ENCODE measurements at regions not wholly inside any gene's neighbourhood (a gene's known extent, or its start where the extent isn't known, plus 50 kb on each side); places are given as distances from the start of the nearest gene placed in this dataset.
"Not testable (repeated sequence)": the region's sequence is repeated elsewhere in the genome, so short reads cannot be mapped to it uniquely, and the experiment has no call there.

GRCh38 chr1:157367091-157367739 is 185.1 kb downstream of the FCRL5 start:
- Mint-ChIP-seq H3K27ac (no peak overlapping the region), H3K9me3 (no peaks in the 10 kb centered on the region), H3K27me3 (peaks cover 11% of the 10 kb centered on the region), H3K4me3 (no peak overlapping the region), H3K4me1 (no peaks in the 10 kb centered on the region)
- ATAC-seq (no peak), DNase-seq (no peak)

- no peak for ATAC-seq
- H3K9me3 Mint-ChIP-seq = no peaks in the 10 kb centered on the region
- H3K27ac Mint-ChIP-seq = no peak overlapping the region
- peaks cover 8% of the 10 kb centered on the region for H3K27me3 Mint-ChIP-seq
- H3K4me1 Mint-ChIP-seq = no peaks in the 10 kb centered on the region
- no peak overlapping the region for H3K4me3 Mint-ChIP-seq
- DNase-seq = no peak
Observed at GRCh38 chr1:157364612-157365011, 187.7 kb downstream of the FCRL5 start.

DNA sequence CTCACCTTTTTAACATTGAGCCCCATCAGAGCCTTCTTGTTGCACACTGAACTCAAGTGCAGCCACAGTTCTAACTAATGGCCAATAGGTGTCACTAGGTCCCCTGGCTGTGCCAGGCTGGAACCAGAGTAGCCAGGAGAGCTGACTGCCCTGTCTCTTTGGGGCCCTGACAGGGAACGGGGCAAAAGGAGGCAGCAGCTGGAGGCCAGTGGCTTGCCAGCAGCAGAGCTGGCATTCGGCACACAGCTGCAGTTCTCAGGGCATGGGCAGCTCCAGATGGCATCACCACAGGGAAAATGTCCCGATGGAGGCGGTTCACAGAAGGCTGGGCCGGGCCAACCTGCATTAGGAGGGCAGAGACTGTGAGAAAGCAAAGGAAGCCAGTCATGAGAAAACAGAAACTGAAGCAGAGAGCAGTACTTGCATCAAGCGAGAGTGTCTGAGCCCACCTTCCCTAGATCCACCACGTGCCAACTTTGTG is 188.6 kb downstream of the FCRL5 start:
- H3K9me3 Mint-ChIP-seq = no peaks in the 10 kb centered on the region
- H3K27me3 Mint-ChIP-seq = peaks cover 8% of the 10 kb centered on the region
- DNase-seq = no peak
- peak; percentile 64 for ATAC-seq
- H3K27ac Mint-ChIP-seq = no peak overlapping the region
- H3K4me3 Mint-ChIP-seq = no peak overlapping the region
- H3K4me1 Mint-ChIP-seq = no peaks in the 10 kb centered on the region

DNA sequence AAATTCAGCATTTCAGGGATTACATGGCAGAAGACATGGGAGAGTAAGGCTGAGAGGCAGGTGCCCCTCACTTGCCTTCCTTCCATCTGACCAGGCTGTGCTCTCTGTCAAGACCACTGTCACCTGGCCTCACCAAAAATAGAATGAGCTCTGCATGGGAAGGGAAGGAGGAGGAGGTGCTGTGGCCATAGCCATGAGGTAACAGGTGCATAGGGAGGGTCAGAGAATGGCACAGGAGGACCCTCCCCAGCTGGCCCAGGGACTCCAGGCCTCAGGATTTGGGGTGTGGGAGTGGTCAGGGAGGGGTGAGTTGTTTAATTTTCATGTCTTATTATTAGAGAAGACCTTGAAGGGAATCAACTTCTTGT is 192.3 kb downstream of the FCRL5 start:
- Mint-ChIP-seq H3K9me3 (no peaks in the 10 kb centered on the region), H3K4me1 (no peaks in the 10 kb centered on the region), H3K27me3 (peaks cover 8% of the 10 kb centered on the region), H3K27ac (peak overlapping the region in 1 of 2 donors; percentile 69), H3K4me3 (no peak overlapping the region)
- no peak for DNase-seq
- no peak for ATAC-seq

DNA sequence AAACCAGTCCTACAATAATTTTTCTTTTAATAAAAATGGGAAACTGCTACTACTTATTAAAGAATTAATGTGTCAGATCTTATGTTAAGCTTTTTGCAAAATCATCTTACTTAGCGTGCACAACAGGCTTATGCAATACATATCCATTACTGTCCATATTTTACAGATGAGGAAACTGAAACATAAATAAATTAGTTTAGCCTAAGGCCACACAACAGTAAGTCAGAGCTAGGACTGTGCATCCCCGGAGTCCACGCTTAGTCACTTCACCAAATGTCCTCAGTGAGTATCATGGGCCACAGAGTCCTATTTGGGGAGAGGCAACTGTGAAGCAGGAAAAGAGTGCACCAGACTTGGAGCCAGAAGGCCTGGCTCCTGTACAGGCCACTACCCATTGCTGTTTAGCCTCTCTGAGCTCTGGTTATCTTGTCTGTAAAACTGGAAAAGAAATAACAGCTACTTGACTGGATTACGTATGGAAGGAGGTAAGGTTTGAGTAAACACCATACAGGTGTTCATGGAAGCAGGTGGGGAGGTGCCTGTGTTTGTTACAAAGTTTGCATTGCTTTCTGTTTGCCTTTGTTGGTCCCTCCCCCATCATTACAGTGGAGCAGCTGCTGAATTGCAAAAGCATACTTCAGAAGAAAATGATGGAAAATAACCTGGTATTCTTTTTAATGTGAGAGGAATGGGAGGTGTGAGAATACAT is 192.8 kb downstream of the FCRL5 start:
- DNase-seq (no peak), ATAC-seq (no peak)
- Mint-ChIP-seq H3K4me3 (no peak overlapping the region), H3K27me3 (peaks cover 8% of the 10 kb centered on the region), H3K27ac (peak overlapping the region in 1 of 2 donors; percentile 69), H3K4me1 (no peaks in the 10 kb centered on the region), H3K9me3 (no peaks in the 10 kb centered on the region)

DNA sequence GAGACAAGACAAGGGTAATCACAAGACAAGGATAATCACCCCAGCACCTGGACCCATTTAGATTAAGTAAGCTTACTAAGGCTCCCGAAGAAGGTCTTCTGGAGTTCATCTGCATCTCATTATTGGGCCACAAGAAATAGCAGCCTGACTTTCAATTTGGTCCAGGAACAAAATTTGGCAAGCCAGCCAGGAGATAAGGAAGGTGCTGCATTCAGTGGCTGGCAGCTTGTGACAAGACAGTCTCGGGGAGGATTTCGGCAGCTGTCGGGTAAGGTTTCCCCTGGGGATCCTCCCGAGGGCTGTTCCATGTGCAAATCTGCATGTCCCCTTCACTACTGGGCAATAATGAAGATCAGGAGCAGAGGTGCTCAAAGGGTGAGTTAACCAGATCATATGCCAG is 195.2 kb downstream of the FCRL5 start:
- H3K27me3 Mint-ChIP-seq = peaks cover 12% of the 10 kb centered on the region
- no peaks in the 10 kb centered on the region for H3K9me3 Mint-ChIP-seq
- DNase-seq (no peak), ATAC-seq (no peak)
- no peak overlapping the region for H3K27ac Mint-ChIP-seq
- no peak overlapping the region for H3K4me3 Mint-ChIP-seq
- no peaks in the 10 kb centered on the region for H3K4me1 Mint-ChIP-seq

GRCh38 chr1:157356601-157357000 is 195.7 kb downstream of the FCRL5 start:
- ATAC-seq (no peak), DNase-seq (no peak)
- Mint-ChIP-seq H3K4me1 (no peaks in the 10 kb centered on the region), H3K27me3 (peaks cover 18% of the 10 kb centered on the region), H3K27ac (no peak overlapping the region), H3K4me3 (no peak overlapping the region), H3K9me3 (no peaks in the 10 kb centered on the region)

DNA sequence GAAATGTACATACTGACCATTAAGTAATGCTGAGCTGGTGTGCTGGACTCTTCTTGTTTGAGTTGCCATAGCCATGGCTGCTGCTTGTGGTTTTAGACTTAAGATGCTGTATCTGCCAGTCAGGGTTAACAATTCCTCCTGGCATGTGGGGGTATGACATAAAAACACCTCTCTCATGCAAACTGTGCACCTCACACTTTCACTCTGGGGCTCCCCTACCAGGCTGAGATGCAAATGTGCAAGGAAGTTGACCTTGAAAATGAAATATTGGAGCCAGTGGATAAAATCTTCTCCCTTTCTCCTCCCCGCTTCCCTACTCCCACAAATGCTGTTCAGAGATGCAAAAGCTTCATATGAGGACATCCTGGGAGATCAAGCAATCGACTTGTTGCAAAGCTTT is 198.8 kb downstream of the FCRL5 start:
- Mint-ChIP-seq H3K4me3 (no peak overlapping the region), H3K4me1 (no peaks in the 10 kb centered on the region), H3K9me3 (peaks cover 0 to 5% of the 10 kb centered on the region in 2 donors), H3K27me3 (peaks cover 31% of the 10 kb centered on the region), H3K27ac (no peak overlapping the region)
- ATAC-seq (no peak), DNase-seq (no peak)

DNA sequence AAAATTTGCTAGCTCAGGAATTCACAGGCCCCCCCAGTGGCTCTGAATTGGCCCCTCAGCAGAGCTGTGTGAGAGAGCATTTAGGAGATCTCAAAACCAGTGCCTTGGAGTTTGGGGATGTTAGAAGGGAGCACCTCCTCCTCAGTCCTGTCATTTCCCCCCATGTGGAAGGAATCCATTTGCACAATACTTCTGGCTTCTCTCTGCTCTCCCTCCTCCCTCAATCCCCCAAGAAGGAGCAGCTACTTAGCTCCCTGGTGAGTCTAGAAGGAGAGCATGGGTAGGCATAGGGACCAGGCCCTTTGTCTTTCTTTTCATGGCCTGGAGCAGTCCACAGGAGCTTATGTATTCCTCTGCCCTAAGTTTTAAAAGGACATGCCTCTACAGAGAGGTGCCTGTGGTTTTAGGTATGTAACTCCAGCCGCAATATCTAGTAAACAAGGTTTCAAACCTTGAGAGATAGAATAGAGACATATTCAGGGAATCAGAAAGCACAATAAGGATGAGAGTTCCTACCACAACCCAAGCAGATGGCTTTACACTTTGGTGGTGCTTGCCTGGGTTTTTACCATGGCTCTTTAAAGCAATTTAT is 199.4 kb downstream of the FCRL5 start:
- Mint-ChIP-seq H3K27me3 (peaks cover 34% of the 10 kb centered on the region), H3K4me1 (no peaks in the 10 kb centered on the region), H3K9me3 (peaks cover 0 to 6% of the 10 kb centered on the region in 2 donors), H3K4me3 (no peak overlapping the region), H3K27ac (peak overlapping the region in 1 of 2 donors; percentile 91)
- ATAC-seq (no peak), DNase-seq (no peak)

- no peak overlapping the region for H3K4me3 Mint-ChIP-seq
- peaks cover 0 to 6% of the 10 kb centered on the region in 2 donors for H3K9me3 Mint-ChIP-seq
- no peaks in the 10 kb centered on the region for H3K4me1 Mint-ChIP-seq
- no peak for DNase-seq
- peaks cover 39% of the 10 kb centered on the region for H3K27me3 Mint-ChIP-seq
- peak overlapping the region in 1 of 2 donors; percentile 91 for H3K27ac Mint-ChIP-seq
- ATAC-seq = no peak
Observed at GRCh38 chr1:157352216-157352615, 200.1 kb downstream of the FCRL5 start.

- not testable (repeated sequence) for H3K9me3 Mint-ChIP-seq, ATAC-seq, H3K4me3 Mint-ChIP-seq, H3K27ac Mint-ChIP-seq, H3K4me1 Mint-ChIP-seq, DNase-seq
- H3K27me3 Mint-ChIP-seq = peaks cover 44% of the 10 kb centered on the region
Observed at GRCh38 chr1:157351800-157352199, 200.5 kb downstream of the FCRL5 start.

- peak overlapping the region in 1 of 2 donors; percentile 4 for H3K27ac Mint-ChIP-seq
- H3K4me3 Mint-ChIP-seq = no peak overlapping the region
- peaks cover 63% of the 10 kb centered on the region for H3K27me3 Mint-ChIP-seq
- no peak for ATAC-seq
- no peak for DNase-seq
- no peaks in the 10 kb centered on the region for H3K4me1 Mint-ChIP-seq
- H3K9me3 Mint-ChIP-seq = peaks cover 0 to 18% of the 10 kb centered on the region in 2 donors
Observed at GRCh38 chr1:157348538-157349480, 203.5 kb downstream of the FCRL5 start.

DNA sequence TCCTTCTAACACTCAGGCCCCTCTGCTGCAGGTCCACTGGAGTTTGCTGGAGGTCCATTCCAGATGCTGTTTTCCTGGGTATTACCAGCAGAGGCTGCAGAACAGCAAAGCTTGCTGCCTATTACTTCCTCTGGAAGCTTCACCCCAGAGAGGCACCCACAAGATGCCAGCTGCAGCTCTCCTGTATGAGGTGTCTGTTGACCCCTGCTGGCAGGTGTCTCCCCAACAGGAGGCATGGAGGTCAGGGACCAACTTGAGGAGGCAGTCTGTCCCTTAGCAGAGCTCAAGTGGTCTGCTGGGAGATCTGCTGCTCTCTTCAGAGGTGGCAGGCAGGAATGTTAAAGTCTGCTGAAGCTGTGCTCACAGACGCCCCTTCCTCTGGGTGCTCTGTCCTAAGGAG is 204.8 kb downstream of the FCRL5 start:
- Mint-ChIP-seq H3K9me3 (peaks cover 0 to 18% of the 10 kb centered on the region in 2 donors), H3K4me1 (no peaks in the 10 kb centered on the region), H3K27ac (no peak overlapping the region), H3K4me3 (no peak overlapping the region), H3K27me3 (peaks cover 63% of the 10 kb centered on the region)
- no peak for DNase-seq
- ATAC-seq = no peak

DNA sequence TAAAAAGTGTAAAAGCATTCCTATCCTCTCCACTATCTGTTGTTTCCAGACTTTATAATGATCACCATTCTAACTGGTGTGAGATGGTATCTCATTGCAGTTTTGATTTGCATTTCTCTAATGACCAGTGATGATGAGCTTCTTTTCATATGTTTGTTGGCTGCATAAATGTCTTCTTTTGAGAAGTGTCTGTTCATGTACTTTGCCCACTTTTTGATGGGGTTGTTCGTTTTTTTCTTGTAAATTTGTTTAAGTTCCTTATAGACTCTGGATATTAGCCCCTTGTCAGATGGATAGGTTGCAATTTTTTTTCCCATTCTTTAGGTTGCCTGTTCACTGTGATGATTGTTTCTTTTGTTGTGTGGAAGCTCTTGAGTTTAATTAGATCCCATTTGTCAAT is 199.6 kb upstream of the ETV3 start:
- not testable (repeated sequence) for H3K9me3 Mint-ChIP-seq, DNase-seq, H3K4me1 Mint-ChIP-seq, H3K27ac Mint-ChIP-seq, ATAC-seq, H3K4me3 Mint-ChIP-seq
- H3K27me3 Mint-ChIP-seq = peaks cover 18% of the 10 kb centered on the region

GRCh38 chr1:157335056-157335455 is 196.9 kb upstream of the ETV3 start:
- Mint-ChIP-seq H3K27ac (no peak overlapping the region), H3K9me3 (peaks cover 4 to 7% of the 10 kb centered on the region in 2 donors), H3K4me1 (no peaks in the 10 kb centered on the region), H3K4me3 (no peak overlapping the region), H3K27me3 (peaks cover 18% of the 10 kb centered on the region)
- DNase-seq (no peak), ATAC-seq (no peak)
